ENCODE measurements at regions not wholly inside any gene's neighbourhood (a gene's known extent, or its start where the extent isn't known, plus 50 kb on each side); places are given as distances from the start of the nearest gene placed in this dataset.

DNA sequence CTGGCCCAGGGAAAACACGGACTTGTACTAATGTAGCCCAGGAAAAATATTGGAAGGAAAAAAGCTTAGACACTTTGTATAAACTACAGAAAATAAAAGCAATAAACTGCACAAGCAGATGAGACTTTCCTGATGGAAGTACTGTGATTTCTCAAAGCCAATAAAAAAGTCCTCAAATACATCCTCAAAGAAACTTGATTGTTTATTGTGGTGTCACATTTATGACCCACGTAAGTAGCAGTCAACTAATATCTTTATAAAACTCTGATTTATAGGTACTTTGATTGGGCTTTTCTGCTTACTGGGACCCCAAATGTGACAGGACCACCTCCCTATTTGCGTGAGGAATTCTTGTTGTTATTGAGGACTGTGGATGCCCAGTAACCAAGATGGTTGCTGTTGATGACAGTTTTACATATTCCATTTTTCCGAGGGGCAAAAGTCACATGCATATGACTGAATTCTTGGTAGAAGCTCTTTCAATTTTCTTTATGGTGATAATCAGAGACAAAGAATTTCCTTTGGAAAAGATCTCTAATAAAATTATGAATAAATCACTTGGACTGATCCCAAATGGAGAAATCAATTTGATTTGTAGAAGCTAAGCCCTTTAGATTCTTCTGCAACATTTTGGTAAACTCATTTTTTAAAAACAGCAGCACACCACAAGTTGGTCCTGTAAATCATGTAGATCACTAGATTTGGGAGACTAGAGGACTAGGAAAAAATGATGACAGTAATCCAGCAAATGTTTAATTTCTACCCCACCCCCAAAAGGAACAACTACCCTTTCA lies 159.0 kb upstream of the TSC22D2 start:
- no peaks in the 10 kb centered on the region for H3F3A ChIP-seq (ENCODE audit: insufficient read depth, low read length)
- DNase-seq: no peak
- H2AFZ ChIP-seq (ENCODE audit: low read length): no peak overlapping the region
- no peaks in the 10 kb centered on the region for H3K79me2 ChIP-seq (ENCODE audit: low read length)
- no peaks in the 10 kb centered on the region for H3K9me3 ChIP-seq (replicated peaks; ENCODE audit: insufficient read depth, low read length)
- H3K36me3 ChIP-seq (replicated peaks; ENCODE audit: insufficient read depth, low read length): no peaks in the 10 kb centered on the region
- peaks cover 5% of the 10 kb centered on the region; the same call in 1 of the 2 replicates for H3K4me1 ChIP-seq (ENCODE audit: low read length)
- no peak overlapping the region for H3K27ac ChIP-seq (ENCODE audit: low read length)
- H3K27me3 ChIP-seq (replicated peaks; ENCODE audit: insufficient read depth, low read length): no peaks in the 10 kb centered on the region
- H4K20me1 ChIP-seq (ENCODE audit: insufficient read depth, low read length): no peaks in the 10 kb centered on the region
- TF ChIP-seq EZH2phosphoT487 (IDR thresholded peaks at IDR 0.05; ENCODE audit: low read length) (no peak), EZH2 (optimal IDR thresholded peaks at IDR 0.05; ENCODE audit: low read depth, low read length) (no peak)
- TF ChIP-seq, protein P1, sequence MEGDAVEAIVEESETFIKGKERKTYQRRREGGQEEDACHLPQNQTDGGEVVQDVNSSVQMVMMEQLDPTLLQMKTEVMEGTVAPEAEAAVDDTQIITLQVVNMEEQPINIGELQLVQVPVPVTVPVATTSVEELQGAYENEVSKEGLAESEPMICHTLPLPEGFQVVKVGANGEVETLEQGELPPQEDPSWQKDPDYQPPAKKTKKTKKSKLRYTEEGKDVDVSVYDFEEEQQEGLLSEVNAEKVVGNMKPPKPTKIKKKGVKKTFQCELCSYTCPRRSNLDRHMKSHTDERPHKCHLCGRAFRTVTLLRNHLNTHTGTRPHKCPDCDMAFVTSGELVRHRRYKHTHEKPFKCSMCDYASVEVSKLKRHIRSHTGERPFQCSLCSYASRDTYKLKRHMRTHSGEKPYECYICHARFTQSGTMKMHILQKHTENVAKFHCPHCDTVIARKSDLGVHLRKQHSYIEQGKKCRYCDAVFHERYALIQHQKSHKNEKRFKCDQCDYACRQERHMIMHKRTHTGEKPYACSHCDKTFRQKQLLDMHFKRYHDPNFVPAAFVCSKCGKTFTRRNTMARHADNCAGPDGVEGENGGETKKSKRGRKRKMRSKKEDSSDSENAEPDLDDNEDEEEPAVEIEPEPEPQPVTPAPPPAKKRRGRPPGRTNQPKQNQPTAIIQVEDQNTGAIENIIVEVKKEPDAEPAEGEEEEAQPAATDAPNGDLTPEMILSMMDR (IDR thresholded peaks at IDR 0.05; ENCODE audit: low read length): no peak
- no peak overlapping the region for H3K4me3 ChIP-seq (ENCODE audit: low read length)
- no peak overlapping the region for H3K4me2 ChIP-seq (ENCODE audit: low read depth, low read length)
- no peak overlapping the region for H3K9ac ChIP-seq (ENCODE audit: low read length)
- H3K9me2 ChIP-seq (replicated peaks; ENCODE audit: insufficient read depth, low read length): no peaks in the 10 kb centered on the region

DNA sequence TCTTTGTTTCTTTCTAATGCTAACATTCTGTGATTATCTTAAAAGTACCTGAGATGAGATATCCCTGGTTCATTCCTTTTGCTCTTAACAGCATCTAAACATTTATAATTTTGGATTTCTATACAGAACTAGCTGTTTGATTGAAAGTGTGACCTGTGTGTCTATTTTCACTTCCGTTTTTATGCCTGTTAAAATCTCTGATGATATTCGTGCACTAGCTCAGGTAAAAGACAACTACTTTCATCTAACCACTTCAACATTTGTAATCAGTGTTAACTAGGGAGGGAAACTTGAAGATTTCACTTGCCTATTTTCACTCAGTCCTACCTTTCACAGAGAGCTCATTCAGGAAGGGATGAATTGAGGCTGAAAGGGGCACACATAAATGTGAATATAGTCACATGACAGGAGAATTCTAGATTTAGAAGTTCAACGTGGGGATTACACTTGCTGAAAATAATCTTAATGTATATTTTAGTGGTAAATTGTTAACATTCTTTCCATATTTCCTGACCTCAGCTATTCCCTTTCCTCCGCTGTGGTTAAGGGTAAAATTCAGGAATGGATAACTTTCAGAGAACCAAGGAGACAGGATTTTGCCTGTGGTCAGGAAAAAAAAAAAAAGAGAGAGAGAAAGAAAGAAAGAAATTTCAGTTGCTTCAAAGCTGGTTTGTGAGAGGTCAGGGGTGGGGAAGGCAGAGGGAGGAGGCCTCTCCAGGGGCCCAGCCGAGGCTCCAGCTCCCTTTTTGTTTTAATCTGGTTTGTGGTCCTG lies 159.8 kb upstream of the TSC22D2 start:
- TF ChIP-seq, protein P1 (IDR thresholded peaks at IDR 0.05; ENCODE audit: low read length): no peak
- TF ChIP-seq EZH2phosphoT487 (IDR thresholded peaks at IDR 0.05; ENCODE audit: low read length) (no peak), EZH2 (optimal IDR thresholded peaks at IDR 0.05; ENCODE audit: low read depth, low read length) (no peak)
- Histone ChIP-seq H3K4me3 (ENCODE audit: low read length) (no peak overlapping the region), H3K4me2 (ENCODE audit: low read depth, low read length) (no peak overlapping the region), H3K9ac (ENCODE audit: low read length) (no peak overlapping the region), H3K4me1 (ENCODE audit: low read length) (peaks cover 5% of the 10 kb centered on the region; the same call in 1 of the 2 replicates), H3K9me3 (replicated peaks; ENCODE audit: insufficient read depth, low read length) (no peaks in the 10 kb centered on the region), H2AFZ (ENCODE audit: low read length) (no peak overlapping the region), H3K79me2 (ENCODE audit: low read length) (no peaks in the 10 kb centered on the region), H3F3A (ENCODE audit: insufficient read depth, low read length) (no peaks in the 10 kb centered on the region), H3K27me3 (replicated peaks; ENCODE audit: insufficient read depth, low read length) (no peaks in the 10 kb centered on the region), H3K36me3 (replicated peaks; ENCODE audit: insufficient read depth, low read length) (no peaks in the 10 kb centered on the region), H4K20me1 (ENCODE audit: insufficient read depth, low read length) (no peaks in the 10 kb centered on the region), H3K9me2 (replicated peaks; ENCODE audit: insufficient read depth, low read length) (no peaks in the 10 kb centered on the region), H3K27ac (ENCODE audit: low read length) (no peak overlapping the region)
- peak; percentile 17 for DNase-seq

DNA sequence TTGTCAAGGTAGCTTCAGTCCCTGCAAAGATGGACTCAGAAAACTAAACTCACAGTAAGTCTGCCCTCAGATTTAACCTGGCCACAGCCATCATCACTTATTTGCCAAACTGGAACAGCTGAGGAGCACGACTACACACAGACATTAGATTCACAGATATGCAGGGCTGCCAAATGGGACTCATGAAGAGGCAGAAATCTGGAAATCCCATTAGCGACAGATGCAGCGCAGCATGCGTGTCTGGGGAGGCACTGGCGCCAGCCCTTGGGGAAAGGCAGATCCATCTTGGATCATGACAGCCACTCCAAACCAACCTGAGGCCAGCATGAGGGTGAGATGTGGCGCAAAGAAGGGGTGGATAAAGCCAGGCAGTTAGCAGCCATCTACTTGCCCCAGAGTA lies 160.7 kb upstream of the TSC22D2 start:
- TF ChIP-seq EZH2phosphoT487 (IDR thresholded peaks at IDR 0.05; ENCODE audit: low read length) (no peak), EZH2 (optimal IDR thresholded peaks at IDR 0.05; ENCODE audit: low read depth, low read length) (no peak)
- TF ChIP-seq, protein P1 (IDR thresholded peaks at IDR 0.05; ENCODE audit: low read length): no peak
- Histone ChIP-seq H3K9me2 (replicated peaks; ENCODE audit: insufficient read depth, low read length) (no peaks in the 10 kb centered on the region), H3K9me3 (replicated peaks; ENCODE audit: insufficient read depth, low read length) (no peaks in the 10 kb centered on the region), H3K79me2 (ENCODE audit: low read length) (no peaks in the 10 kb centered on the region), H4K20me1 (ENCODE audit: insufficient read depth, low read length) (no peaks in the 10 kb centered on the region), H2AFZ (ENCODE audit: low read length) (no peak overlapping the region), H3K27ac (ENCODE audit: low read length) (no peak overlapping the region), H3K9ac (ENCODE audit: low read length) (no peak overlapping the region), H3K36me3 (replicated peaks; ENCODE audit: insufficient read depth, low read length) (no peaks in the 10 kb centered on the region), H3F3A (ENCODE audit: insufficient read depth, low read length) (no peaks in the 10 kb centered on the region), H3K4me2 (ENCODE audit: low read depth, low read length) (no peak overlapping the region), H3K4me1 (ENCODE audit: low read length) (peaks cover 5% of the 10 kb centered on the region; the same call in 1 of the 2 replicates), H3K4me3 (ENCODE audit: low read length) (no peak overlapping the region), H3K27me3 (replicated peaks; ENCODE audit: insufficient read depth, low read length) (no peaks in the 10 kb centered on the region)
- no peak for DNase-seq
